ENCODE measurements at regions not wholly inside any gene's neighbourhood (a gene's known extent, or its start where the extent isn't known, plus 50 kb on each side); places are given as distances from the start of the nearest gene placed in this dataset.

- POLR2A ChIA-PET (ENCODE audit: low non-redundant PET) = no interaction called here
- CTCF ChIA-PET = no interaction called here
- no TSS peak for BruUV-seq (replicated peaks)
- no peak for DNase-seq (ENCODE audit: low spot score)
- Histone ChIP-seq H3K27me3 (replicated peaks; ENCODE audit: insufficient read depth, low read depth, low read length, poor library complexity) (no peaks in the 10 kb centered on the region), H3K4me1 (ENCODE audit: insufficient read depth, low read length, poor library complexity, severe bottlenecking) (no peaks in the 10 kb centered on the region), H3K9me3 (ENCODE audit: low read depth, low read length, poor library complexity, severe bottlenecking) (no peaks in the 10 kb centered on the region), H3K27ac (ENCODE audit: low read depth, low read length, poor library complexity, severe bottlenecking) (no peak overlapping the region), H3K36me3 (ENCODE audit: insufficient read depth, low read length, poor library complexity, severe bottlenecking) (no peaks in the 10 kb centered on the region), H3K4me3 (ENCODE audit: low read depth, low read length, poor library complexity, severe bottlenecking) (no peak overlapping the region)
- no peak for TF ChIP-seq EZH2 (IDR thresholded peaks at IDR 0.05; ENCODE audit: borderline replicate concordance, low read depth, low read length, poor library complexity, severe bottlenecking)
- TF ChIP-seq CTCF (conservative IDR thresholded peaks at IDR 0.05; ENCODE audit: low read depth, low read length) = no peak
- intact Hi-C loops (cut with micrococcal nuclease; ENCODE audit: unreplicated experiment) = no loop called here
Observed at GRCh38 chr3:18866899-18867298, 281.4 kb upstream of the KCNH8 start.

GRCh38 chr3:18864933-18865731 is 283.2 kb upstream of the KCNH8 start:
- CTCF ChIA-PET = no interaction called here
- intact Hi-C loops (cut with micrococcal nuclease; ENCODE audit: unreplicated experiment) = no loop called here
- no peaks in the 10 kb centered on the region for H3K9me3 ChIP-seq (ENCODE audit: low read depth, low read length, poor library complexity, severe bottlenecking)
- POLR2A ChIA-PET (ENCODE audit: low non-redundant PET) = no interaction called here
- no TSS peak for BruUV-seq (replicated peaks)
- no peaks in the 10 kb centered on the region for H3K4me1 ChIP-seq (ENCODE audit: insufficient read depth, low read length, poor library complexity, severe bottlenecking)
- TF ChIP-seq CTCF (conservative IDR thresholded peaks at IDR 0.05; ENCODE audit: low read depth, low read length) (no peak), EZH2 (IDR thresholded peaks at IDR 0.05; ENCODE audit: borderline replicate concordance, low read depth, low read length, poor library complexity, severe bottlenecking) (no peak)
- H3K4me3 ChIP-seq (ENCODE audit: low read depth, low read length, poor library complexity, severe bottlenecking) = no peak overlapping the region
- DNase-seq (ENCODE audit: low spot score) = no peak
- H3K27me3 ChIP-seq (replicated peaks; ENCODE audit: insufficient read depth, low read depth, low read length, poor library complexity) = no peaks in the 10 kb centered on the region
- H3K27ac ChIP-seq (ENCODE audit: low read depth, low read length, poor library complexity, severe bottlenecking) = no peak overlapping the region
- H3K36me3 ChIP-seq (ENCODE audit: insufficient read depth, low read length, poor library complexity, severe bottlenecking) = no peaks in the 10 kb centered on the region

- Histone ChIP-seq H3K4me3 (ENCODE audit: low read depth, low read length, poor library complexity, severe bottlenecking) (no peak overlapping the region), H3K36me3 (ENCODE audit: insufficient read depth, low read length, poor library complexity, severe bottlenecking) (no peaks in the 10 kb centered on the region), H3K9me3 (ENCODE audit: low read depth, low read length, poor library complexity, severe bottlenecking) (no peaks in the 10 kb centered on the region), H3K27me3 (replicated peaks; ENCODE audit: insufficient read depth, low read depth, low read length, poor library complexity) (no peaks in the 10 kb centered on the region), H3K27ac (ENCODE audit: low read depth, low read length, poor library complexity, severe bottlenecking) (no peak overlapping the region), H3K4me1 (ENCODE audit: insufficient read depth, low read length, poor library complexity, severe bottlenecking) (no peaks in the 10 kb centered on the region)
- intact Hi-C loops (cut with micrococcal nuclease; ENCODE audit: unreplicated experiment) = no loop called here
- BruUV-seq (replicated peaks) = no TSS peak
- TF ChIP-seq CTCF (conservative IDR thresholded peaks at IDR 0.05; ENCODE audit: low read depth, low read length) (no peak), EZH2 (IDR thresholded peaks at IDR 0.05; ENCODE audit: borderline replicate concordance, low read depth, low read length, poor library complexity, severe bottlenecking) (no peak)
- POLR2A ChIA-PET (ENCODE audit: low non-redundant PET) = no interaction called here
- no peak for DNase-seq (ENCODE audit: low spot score)
- CTCF ChIA-PET = no interaction called here
Observed at GRCh38 chr3:18862077-18862476, 286.2 kb upstream of the KCNH8 start.
